C4-2B (cell line): ENCODE measurements at regions not wholly inside any gene's neighbourhood (a gene's known extent, or its start where the extent isn't known, plus 50 kb on each side); places are given as distances from the start of the nearest gene placed in this dataset.

Experiments used
- ZFX ChIP-seq: fragments of 450-650 bp; IDR thresholded peaks from 2 replicates; pipeline ENCODE4 v1.6.1; 2017
- TF ChIP-seq, protein P1 (sequence below): fragments of 450-650 bp; conservative IDR thresholded peaks from 2 replicates; pipeline ENCODE4 v1.5.1; 2017; ENCODE audit warnings: mild to moderate bottlenecking

GRCh38 chr6:968791-969190 is 275.9 kb upstream of the EXOC2 start:
- TF ChIP-seq, protein P1, sequence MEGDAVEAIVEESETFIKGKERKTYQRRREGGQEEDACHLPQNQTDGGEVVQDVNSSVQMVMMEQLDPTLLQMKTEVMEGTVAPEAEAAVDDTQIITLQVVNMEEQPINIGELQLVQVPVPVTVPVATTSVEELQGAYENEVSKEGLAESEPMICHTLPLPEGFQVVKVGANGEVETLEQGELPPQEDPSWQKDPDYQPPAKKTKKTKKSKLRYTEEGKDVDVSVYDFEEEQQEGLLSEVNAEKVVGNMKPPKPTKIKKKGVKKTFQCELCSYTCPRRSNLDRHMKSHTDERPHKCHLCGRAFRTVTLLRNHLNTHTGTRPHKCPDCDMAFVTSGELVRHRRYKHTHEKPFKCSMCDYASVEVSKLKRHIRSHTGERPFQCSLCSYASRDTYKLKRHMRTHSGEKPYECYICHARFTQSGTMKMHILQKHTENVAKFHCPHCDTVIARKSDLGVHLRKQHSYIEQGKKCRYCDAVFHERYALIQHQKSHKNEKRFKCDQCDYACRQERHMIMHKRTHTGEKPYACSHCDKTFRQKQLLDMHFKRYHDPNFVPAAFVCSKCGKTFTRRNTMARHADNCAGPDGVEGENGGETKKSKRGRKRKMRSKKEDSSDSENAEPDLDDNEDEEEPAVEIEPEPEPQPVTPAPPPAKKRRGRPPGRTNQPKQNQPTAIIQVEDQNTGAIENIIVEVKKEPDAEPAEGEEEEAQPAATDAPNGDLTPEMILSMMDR = no peak
- no peak for TF ChIP-seq ZFX
